ENCODE measurements at regions not wholly inside any gene's neighbourhood (a gene's known extent, or its start where the extent isn't known, plus 50 kb on each side); places are given as distances from the start of the nearest gene placed in this dataset.

DNA sequence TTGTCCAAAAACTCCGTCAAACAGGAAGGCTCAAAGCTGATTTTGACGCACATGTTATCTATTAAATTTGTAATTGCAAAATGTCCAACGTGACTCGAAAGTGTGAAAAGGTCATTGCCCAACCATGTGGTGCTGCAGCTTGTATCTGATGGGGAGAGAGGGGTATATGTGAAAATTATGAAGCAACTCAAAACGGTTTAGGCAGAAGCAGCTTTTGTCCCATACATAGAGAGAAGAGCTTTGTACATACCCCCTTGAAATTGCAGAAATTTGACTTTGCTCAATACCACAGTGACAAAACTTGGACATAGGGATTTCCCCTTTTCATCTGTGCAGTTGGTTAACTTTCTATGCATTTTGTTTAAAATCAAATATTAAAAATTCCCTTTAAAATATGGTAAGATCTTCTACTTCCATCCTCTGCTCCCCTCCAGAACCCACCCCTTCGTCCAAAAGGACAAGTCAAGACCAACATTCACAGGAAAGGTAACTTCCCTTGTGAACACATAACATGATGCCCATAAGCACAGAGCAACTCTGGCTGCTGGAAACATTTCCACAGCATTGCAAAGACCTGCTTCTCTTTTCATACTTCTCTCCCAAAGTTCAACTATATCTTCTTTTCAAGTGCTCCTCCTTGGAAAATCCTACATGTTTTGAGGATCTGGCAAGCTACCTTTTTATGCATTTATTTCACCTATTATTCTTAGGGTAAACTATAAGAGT, 253.7 kb upstream of the THBS1 start (continued):
- TF ChIP-seq CTCF (IDR thresholded peaks at IDR 0.05; ENCODE audit: control extremely low read depth in 1 of 3, insufficient read depth in 1 of 3, low read depth in 1 of 3, low read length in 3 of 3): no peak
- TF ChIP-seq USF2 (IDR thresholded peaks at IDR 0.05; ENCODE audit: low read length): no peak
